ENCODE measurements at regions not wholly inside any gene's neighbourhood (a gene's known extent, or its start where the extent isn't known, plus 50 kb on each side); places are given as distances from the start of the nearest gene placed in this dataset.

GRCh38 chr15:38054488-38054887 lies 120.0 kb downstream of the TMCO5A start:
- TF ChIP-seq CTCF (conservative IDR thresholded peaks at IDR 0.05; ENCODE audit: low read depth, low read length) (no peak), SMC3 (IDR thresholded peaks at IDR 0.05; ENCODE audit: low read depth, low read length) (no peak), CHD1 (IDR thresholded peaks at IDR 0.05; ENCODE audit: low read depth, low read length) (no peak), FOS (IDR thresholded peaks at IDR 0.05; ENCODE audit: low read depth, low read length) (no peak), MXI1 (IDR thresholded peaks at IDR 0.05; ENCODE audit: borderline replicate concordance, low read depth, low read length) (no peak), CEBPB (IDR thresholded peaks at IDR 0.05; ENCODE audit: low read depth, low read length) (no peak), POLR2A (IDR thresholded peaks at IDR 0.05; ENCODE audit: low read depth, low read length) (no peak), RCOR1 (IDR thresholded peaks at IDR 0.05; ENCODE audit: insufficient replicate concordance, low read length) (no peak)

Data from IMR-90 (cell line).